ENCODE measurements at regions not wholly inside any gene's neighbourhood (a gene's known extent, or its start where the extent isn't known, plus 50 kb on each side); places are given as distances from the start of the nearest gene placed in this dataset.

DNA sequence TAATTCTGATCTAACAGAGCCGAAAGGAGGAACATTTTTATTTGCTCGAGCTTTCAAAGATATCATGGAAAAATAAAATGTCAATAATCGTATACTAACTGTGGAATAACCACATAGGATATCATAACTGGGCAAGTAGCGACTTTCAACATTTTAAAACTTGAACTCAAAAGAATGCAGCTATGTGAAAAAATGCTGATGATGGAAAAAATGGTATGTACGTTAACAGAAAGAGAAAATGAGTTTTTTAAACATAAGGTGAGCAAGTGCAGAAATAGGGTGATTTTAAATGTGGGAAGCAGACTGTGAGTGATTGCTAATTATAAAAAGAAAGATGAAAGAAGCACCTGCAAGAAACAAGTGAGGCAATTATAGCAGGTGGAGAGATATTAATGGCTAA, 238.3 kb upstream of the HSF2 start:
- TF ChIP-seq POLR2A (IDR thresholded peaks at IDR 0.05) (no peak), EP300 (IDR thresholded peaks at IDR 0.05) (no peak), POLR2AphosphoS5 (IDR thresholded peaks at IDR 0.05) (no peak)
- TF ChIP-seq, protein P1, sequence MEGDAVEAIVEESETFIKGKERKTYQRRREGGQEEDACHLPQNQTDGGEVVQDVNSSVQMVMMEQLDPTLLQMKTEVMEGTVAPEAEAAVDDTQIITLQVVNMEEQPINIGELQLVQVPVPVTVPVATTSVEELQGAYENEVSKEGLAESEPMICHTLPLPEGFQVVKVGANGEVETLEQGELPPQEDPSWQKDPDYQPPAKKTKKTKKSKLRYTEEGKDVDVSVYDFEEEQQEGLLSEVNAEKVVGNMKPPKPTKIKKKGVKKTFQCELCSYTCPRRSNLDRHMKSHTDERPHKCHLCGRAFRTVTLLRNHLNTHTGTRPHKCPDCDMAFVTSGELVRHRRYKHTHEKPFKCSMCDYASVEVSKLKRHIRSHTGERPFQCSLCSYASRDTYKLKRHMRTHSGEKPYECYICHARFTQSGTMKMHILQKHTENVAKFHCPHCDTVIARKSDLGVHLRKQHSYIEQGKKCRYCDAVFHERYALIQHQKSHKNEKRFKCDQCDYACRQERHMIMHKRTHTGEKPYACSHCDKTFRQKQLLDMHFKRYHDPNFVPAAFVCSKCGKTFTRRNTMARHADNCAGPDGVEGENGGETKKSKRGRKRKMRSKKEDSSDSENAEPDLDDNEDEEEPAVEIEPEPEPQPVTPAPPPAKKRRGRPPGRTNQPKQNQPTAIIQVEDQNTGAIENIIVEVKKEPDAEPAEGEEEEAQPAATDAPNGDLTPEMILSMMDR (IDR thresholded peaks at IDR 0.05): no peak

Measured in suprapubic skin (tissue), 4 donors.